ENCODE measurements at regions not wholly inside any gene's neighbourhood (a gene's known extent, or its start where the extent isn't known, plus 50 kb on each side); places are given as distances from the start of the nearest gene placed in this dataset.

DNA sequence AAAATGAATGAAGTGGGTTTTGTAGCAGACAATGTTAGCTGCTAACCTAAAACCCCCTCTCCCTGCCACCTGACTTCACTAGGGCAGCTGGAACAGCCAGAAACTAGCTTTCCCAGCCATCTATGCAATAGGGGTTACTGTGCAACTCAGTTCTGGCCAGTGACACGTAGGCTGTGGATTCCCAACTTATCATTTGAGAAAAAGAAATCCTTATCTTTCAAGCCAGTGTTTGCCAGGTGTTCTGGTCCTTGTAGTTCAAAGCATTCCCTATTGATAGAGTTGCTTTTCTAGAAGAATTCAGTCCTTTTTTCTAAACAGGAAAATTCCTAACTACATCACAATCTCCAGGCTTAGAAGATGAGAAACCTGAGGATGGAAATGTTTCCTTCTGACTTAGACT is 144.5 kb upstream of the ELAC2 start:
- Histone ChIP-seq H3K4me2 (ENCODE audit: low read depth, low read length, poor library complexity, severe bottlenecking) (no peak overlapping the region), H3K27me3 (ENCODE audit: insufficient read depth, low read length, poor library complexity, severe bottlenecking) (no peaks in the 10 kb centered on the region), H4K20me1 (ENCODE audit: insufficient read depth, low read length, poor library complexity, severe bottlenecking) (no peaks in the 10 kb centered on the region), H3K79me2 (ENCODE audit: insufficient read depth, low read length) (no peaks in the 10 kb centered on the region), H3K9me3 (ENCODE audit: insufficient read depth, low read depth, low read length) (no peaks in the 10 kb centered on the region), H3K4me3 (ENCODE audit: low read length, poor library complexity, severe bottlenecking) (no peak overlapping the region), H3K9me2 (replicated peaks; ENCODE audit: low read depth, low read length) (no peaks in the 10 kb centered on the region), H2AFZ (ENCODE audit: low read length) (no peak overlapping the region), H3F3A (ENCODE audit: low read depth) (no peaks in the 10 kb centered on the region), H3K4me1 (ENCODE audit: insufficient read depth, low read length, poor library complexity, severe bottlenecking) (no peaks in the 10 kb centered on the region), H3K9ac (ENCODE audit: low read depth, low read length, poor library complexity, severe bottlenecking) (no peak overlapping the region), H3K36me3 (ENCODE audit: insufficient read depth, low read length) (no peaks in the 10 kb centered on the region)
- TF ChIP-seq EZH2phosphoT487 (IDR thresholded peaks at IDR 0.05; ENCODE audit: borderline replicate concordance) (no peak), CTCF (conservative IDR thresholded peaks at IDR 0.05; ENCODE audit: low read length) (no peak)

GRCh38 chr17:13160790-13161189 is 143.0 kb upstream of the ELAC2 start:
- H3F3A ChIP-seq (ENCODE audit: low read depth) = no peaks in the 10 kb centered on the region
- H3K4me2 ChIP-seq (ENCODE audit: low read depth, low read length, poor library complexity, severe bottlenecking) = no peak overlapping the region
- no peak for TF ChIP-seq EZH2phosphoT487 (IDR thresholded peaks at IDR 0.05; ENCODE audit: borderline replicate concordance)
- TF ChIP-seq CTCF (conservative IDR thresholded peaks at IDR 0.05; ENCODE audit: low read length) = no peak
- H3K9ac ChIP-seq (ENCODE audit: low read depth, low read length, poor library complexity, severe bottlenecking) = no peak overlapping the region
- H3K27me3 ChIP-seq (ENCODE audit: insufficient read depth, low read length, poor library complexity, severe bottlenecking) = no peaks in the 10 kb centered on the region
- H4K20me1 ChIP-seq (ENCODE audit: insufficient read depth, low read length, poor library complexity, severe bottlenecking) = no peaks in the 10 kb centered on the region
- H3K4me1 ChIP-seq (ENCODE audit: insufficient read depth, low read length, poor library complexity, severe bottlenecking) = no peaks in the 10 kb centered on the region
- H3K9me2 ChIP-seq (replicated peaks; ENCODE audit: low read depth, low read length) = no peaks in the 10 kb centered on the region
- no peaks in the 10 kb centered on the region for H3K9me3 ChIP-seq (ENCODE audit: insufficient read depth, low read depth, low read length)
- no peaks in the 10 kb centered on the region for H3K79me2 ChIP-seq (ENCODE audit: insufficient read depth, low read length)
- no peak overlapping the region for H2AFZ ChIP-seq (ENCODE audit: low read length)
- no peaks in the 10 kb centered on the region for H3K36me3 ChIP-seq (ENCODE audit: insufficient read depth, low read length)
- H3K4me3 ChIP-seq (ENCODE audit: low read length, poor library complexity, severe bottlenecking) = no peak overlapping the region

DNA sequence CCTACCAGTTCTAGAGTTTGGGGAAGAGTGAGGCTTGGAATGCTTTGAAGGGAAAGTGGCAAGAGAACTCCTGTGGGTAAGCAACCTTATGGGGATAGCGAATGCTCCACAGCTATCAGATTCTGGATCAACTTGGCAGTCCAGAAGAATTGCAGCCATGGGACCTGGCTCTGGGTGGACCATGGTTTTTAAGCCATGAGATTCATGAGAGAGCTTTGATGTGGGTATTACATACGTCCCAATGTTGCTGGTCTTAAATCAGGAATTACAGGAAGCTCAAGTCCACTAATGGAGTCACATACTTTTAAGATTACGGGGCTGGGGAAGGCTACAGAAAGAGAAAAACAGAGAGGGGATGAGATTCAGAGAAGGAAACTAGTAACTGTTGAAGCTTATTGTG is 142.5 kb upstream of the ELAC2 start:
- Histone ChIP-seq H3K4me1 (ENCODE audit: insufficient read depth, low read length, poor library complexity, severe bottlenecking) (no peaks in the 10 kb centered on the region), H4K20me1 (ENCODE audit: insufficient read depth, low read length, poor library complexity, severe bottlenecking) (no peaks in the 10 kb centered on the region), H3K9ac (ENCODE audit: low read depth, low read length, poor library complexity, severe bottlenecking) (no peak overlapping the region), H3K9me2 (replicated peaks; ENCODE audit: low read depth, low read length) (no peaks in the 10 kb centered on the region), H3K4me3 (ENCODE audit: low read length, poor library complexity, severe bottlenecking) (no peak overlapping the region), H3K36me3 (ENCODE audit: insufficient read depth, low read length) (no peaks in the 10 kb centered on the region), H3K27me3 (ENCODE audit: insufficient read depth, low read length, poor library complexity, severe bottlenecking) (no peaks in the 10 kb centered on the region), H3K79me2 (ENCODE audit: insufficient read depth, low read length) (no peaks in the 10 kb centered on the region), H2AFZ (ENCODE audit: low read length) (no peak overlapping the region), H3K4me2 (ENCODE audit: low read depth, low read length, poor library complexity, severe bottlenecking) (no peak overlapping the region), H3F3A (ENCODE audit: low read depth) (no peaks in the 10 kb centered on the region), H3K9me3 (ENCODE audit: insufficient read depth, low read depth, low read length) (no peaks in the 10 kb centered on the region)
- TF ChIP-seq EZH2phosphoT487 (IDR thresholded peaks at IDR 0.05; ENCODE audit: borderline replicate concordance) = no peak
- TF ChIP-seq CTCF (conservative IDR thresholded peaks at IDR 0.05; ENCODE audit: low read length) = no peak
